PC-3 (cell line): ENCODE measurements at regions not wholly inside any gene's neighbourhood (a gene's known extent, or its start where the extent isn't known, plus 50 kb on each side); places are given as distances from the start of the nearest gene placed in this dataset.

ENCODE experiments used
- ATAC-seq: fragments of 200-7000 bp; cut with Tn5 transposase; 2 replicates; pipeline ENCODE4 v1.9.1; 2020; ENCODE audit warnings: mild to moderate bottlenecking, moderate library complexity
- BruUV-seq: library from RNA; stranded (reverse); fragments of 400-500 nt; replicated peaks from 2 replicates; lab custom pipeline; 2021; lab: Mats Ljungman, UMichigan
- CTCF ChIA-PET: fragments of 300-600 bp; sonication (Branson Sonifier 250); formaldehyde crosslinking; loops from one replicate; lab custom pipeline; 2022; ENCODE audit warnings: antibody characterized with exemption; lab: Charles Lee
- POLR2A ChIA-PET: fragments of 300-600 bp; sonication (Branson Sonifier 250); formaldehyde crosslinking; loops from one replicate; lab custom pipeline; 2022; ENCODE audit warnings: antibody characterized with exemption; ENCODE audit not compliant: unreplicated experiment; lab: Charles Lee
- DNase-seq: peaks from one replicate; pipeline ENCODE4 v3.0.0-alpha.2; 2015
- H2AFZ ChIP-seq: fragments of 300-600 bp; sonication (generic); 2 replicates; pipeline ENCODE4 v1.6.0; 2016; ENCODE audit warnings: antibody characterized with exemption, low read length
- H3F3A ChIP-seq: fragments of 300-600 bp; sonication (generic); one replicate; pipeline ENCODE4 v1.6.0; 2017; ENCODE audit warnings: antibody characterized with exemption, low read length, control low read depth, mild to moderate bottlenecking; ENCODE audit not compliant: unreplicated experiment
- H3K27ac ChIP-seq: fragments of 300-600 bp; sonication (generic); 2 replicates; pipeline ENCODE4 v1.5.1; 2016; ENCODE audit warnings: mild to moderate bottlenecking, low read length
- H3K27me3 ChIP-seq: fragments of 300-600 bp; sonication (generic); 2 replicates; pipeline ENCODE4 v1.6.1; 2016; ENCODE audit warnings: low read length, mixed read lengths
- H3K36me3 ChIP-seq: fragments of 300-600 bp; sonication (generic); 2 replicates; pipeline ENCODE4 v1.6.1; 2016; ENCODE audit warnings: low read depth, mixed run types, low read length, mixed read lengths
- H3K4me1 ChIP-seq: fragments of 300-600 bp; sonication (generic); 2 replicates; pipeline ENCODE4 v1.5.1; 2016; ENCODE audit warnings: low read length; ENCODE audit not compliant: insufficient read depth
- H3K4me2 ChIP-seq: fragments of 300-600 bp; sonication (generic); 2 replicates; pipeline ENCODE4 v1.6.0; 2016; ENCODE audit warnings: low read length
- H3K4me3 ChIP-seq: fragments of 300-600 bp; sonication (generic); 2 replicates; pipeline ENCODE4 v1.5.1; 2016; ENCODE audit warnings: mild to moderate bottlenecking, low read length, mixed read lengths
- H3K79me2 ChIP-seq: fragments of 300-600 bp; sonication (generic); 2 replicates; pipeline ENCODE4 v1.6.1; 2017; ENCODE audit warnings: low read length, mixed read lengths
- H3K9ac ChIP-seq: fragments of 300-600 bp; sonication (generic); 2 replicates; pipeline ENCODE4 v1.6.0; 2016; ENCODE audit warnings: mild to moderate bottlenecking, low read length
- H3K9me2 ChIP-seq: fragments of 300-600 bp; sonication (generic); replicated peaks from 2 replicates; pipeline ENCODE4 v1.6.1; 2016; ENCODE audit warnings: mixed run types, low read length, mixed read lengths
- H3K9me3 ChIP-seq: fragments of 300-600 bp; sonication (generic); 2 replicates; pipeline ENCODE4 v1.6.1; 2016; ENCODE audit warnings: low read length, mixed read lengths
- H4K20me1 ChIP-seq: fragments of 300-600 bp; sonication (generic); 2 replicates; pipeline ENCODE4 v1.6.1; 2016; ENCODE audit warnings: low read length, mixed read lengths
- EZH2 ChIP-seq: fragments of 300-600 bp; sonication (generic); IDR thresholded peaks from one replicate; pipeline ENCODE4 v1.6.1; 2017; ENCODE audit warnings: antibody characterized with exemption, mild to moderate bottlenecking, low read length; ENCODE audit not compliant: unreplicated experiment
- EZH2phosphoT487 ChIP-seq: fragments of 300-600 bp; sonication (generic); IDR thresholded peaks from 2 replicates; pipeline ENCODE4 v1.6.1; 2018; ENCODE audit warnings: mild to moderate bottlenecking, antibody characterized with exemption, low read length, borderline replicate concordance
- intact Hi-C: fragments of 100-400 bp; cut with micrococcal nuclease; formaldehyde crosslinking; loops from 2 replicates; pipeline ENCODE4 v1.9.0; 2023
- TF ChIP-seq, protein P1 (sequence below): fragments of 300-600 bp; sonication (generic); conservative IDR thresholded peaks from 2 replicates; pipeline ENCODE4 v1.5.1; 2017; ENCODE audit warnings: antibody characterized with exemption, low read depth, mild to moderate bottlenecking, low read length

DNA sequence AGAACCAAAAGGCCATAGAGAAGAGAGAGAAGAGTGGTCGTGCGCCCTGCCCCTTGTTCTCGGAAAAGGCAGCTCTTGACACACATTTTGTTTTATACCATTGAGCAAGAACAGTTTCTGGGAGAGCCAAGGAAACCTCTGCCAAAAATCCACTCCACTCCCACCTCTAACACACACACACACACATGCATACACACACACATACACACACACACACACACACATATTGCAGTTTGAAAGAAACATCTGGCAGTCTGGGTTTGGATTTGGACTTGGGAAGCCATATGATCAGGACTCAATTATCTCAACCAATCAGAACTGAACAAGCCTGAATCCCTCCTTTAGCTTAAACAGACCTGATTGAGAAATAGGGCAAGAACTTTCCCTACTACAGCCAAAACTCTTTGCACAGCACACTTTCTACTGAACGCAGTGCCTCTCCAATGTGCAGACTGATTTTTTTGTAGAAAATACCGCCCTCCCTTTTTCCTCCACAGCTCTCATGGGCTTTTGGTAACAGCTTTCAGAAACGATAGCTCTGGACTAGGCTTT is 484.0 kb upstream of the ZWINT start:
- Histone ChIP-seq H3K36me3 (no peaks in the 10 kb centered on the region), H3K4me2 (no peak overlapping the region), H3K79me2 (no peaks in the 10 kb centered on the region), H2AFZ (no peak overlapping the region), H3K9me2 (no peaks in the 10 kb centered on the region), H3K9me3 (no peaks in the 10 kb centered on the region), H3K4me1 (no peaks in the 10 kb centered on the region), H3K4me3 (no peak overlapping the region), H3K9ac (no peak overlapping the region), H3K27me3 (no peaks in the 10 kb centered on the region; the same call in 1 of the 2 replicates), H3K27ac (no peak overlapping the region), H3F3A (no peaks in the 10 kb centered on the region), H4K20me1 (no peaks in the 10 kb centered on the region)
- CTCF ChIA-PET = no interaction called here
- intact Hi-C loops = no loop called here
- TF ChIP-seq EZH2phosphoT487 (no peak), EZH2 (no peak)
- TF ChIP-seq, protein P1, sequence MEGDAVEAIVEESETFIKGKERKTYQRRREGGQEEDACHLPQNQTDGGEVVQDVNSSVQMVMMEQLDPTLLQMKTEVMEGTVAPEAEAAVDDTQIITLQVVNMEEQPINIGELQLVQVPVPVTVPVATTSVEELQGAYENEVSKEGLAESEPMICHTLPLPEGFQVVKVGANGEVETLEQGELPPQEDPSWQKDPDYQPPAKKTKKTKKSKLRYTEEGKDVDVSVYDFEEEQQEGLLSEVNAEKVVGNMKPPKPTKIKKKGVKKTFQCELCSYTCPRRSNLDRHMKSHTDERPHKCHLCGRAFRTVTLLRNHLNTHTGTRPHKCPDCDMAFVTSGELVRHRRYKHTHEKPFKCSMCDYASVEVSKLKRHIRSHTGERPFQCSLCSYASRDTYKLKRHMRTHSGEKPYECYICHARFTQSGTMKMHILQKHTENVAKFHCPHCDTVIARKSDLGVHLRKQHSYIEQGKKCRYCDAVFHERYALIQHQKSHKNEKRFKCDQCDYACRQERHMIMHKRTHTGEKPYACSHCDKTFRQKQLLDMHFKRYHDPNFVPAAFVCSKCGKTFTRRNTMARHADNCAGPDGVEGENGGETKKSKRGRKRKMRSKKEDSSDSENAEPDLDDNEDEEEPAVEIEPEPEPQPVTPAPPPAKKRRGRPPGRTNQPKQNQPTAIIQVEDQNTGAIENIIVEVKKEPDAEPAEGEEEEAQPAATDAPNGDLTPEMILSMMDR = no peak
- DNase-seq (no peak), ATAC-seq (no peak)
- POLR2A ChIA-PET = no interaction called here
- no TSS peak for BruUV-seq

- no peaks in the 10 kb centered on the region for H3K4me1 ChIP-seq
- H3K9me3 ChIP-seq = peaks cover 12% of the 10 kb centered on the region; the same call in 1 of the 2 replicates
- ChIA-PET CTCF (no interaction called here), POLR2A (no interaction called here)
- BruUV-seq = no TSS peak
- no peaks in the 10 kb centered on the region for H3K79me2 ChIP-seq
- H4K20me1 ChIP-seq = no peaks in the 10 kb centered on the region
- no peaks in the 10 kb centered on the region for H3K9me2 ChIP-seq
- no peak overlapping the region for H2AFZ ChIP-seq
- no peak overlapping the region for H3K4me2 ChIP-seq
- intact Hi-C loops = no loop called here
- H3K9ac ChIP-seq = no peak overlapping the region
- no peaks in the 10 kb centered on the region; the same call in 1 of the 2 replicates for H3K27me3 ChIP-seq
- no peak for TF ChIP-seq EZH2phosphoT487
- TF ChIP-seq EZH2 = no peak
- TF ChIP-seq, protein P1 = no peak
- ATAC-seq (no peak), DNase-seq (no peak)
- H3K27ac ChIP-seq = no peak overlapping the region
- no peaks in the 10 kb centered on the region for H3F3A ChIP-seq
- H3K4me3 ChIP-seq = no peak overlapping the region
- no peaks in the 10 kb centered on the region for H3K36me3 ChIP-seq
Measured at GRCh38 chr10:56836659-56837058, 475.6 kb upstream of the ZWINT start.

GRCh38 chr10:56831681-56832080 is 470.6 kb upstream of the ZWINT start:
- Histone ChIP-seq H3K4me2 (no peak overlapping the region), H3K36me3 (no peaks in the 10 kb centered on the region), H3K4me1 (no peaks in the 10 kb centered on the region), H3F3A (no peaks in the 10 kb centered on the region), H3K4me3 (no peak overlapping the region), H3K9ac (no peak overlapping the region), H3K9me3 (peaks cover 26% of the 10 kb centered on the region), H4K20me1 (no peaks in the 10 kb centered on the region), H3K27ac (no peak overlapping the region), H2AFZ (no peak overlapping the region), H3K79me2 (no peaks in the 10 kb centered on the region), H3K9me2 (no peaks in the 10 kb centered on the region), H3K27me3 (no peaks in the 10 kb centered on the region)
- ChIA-PET CTCF (no interaction called here), POLR2A (no interaction called here)
- intact Hi-C loops = loop anchor here (1.0 kb wide), 1 partner anchor 9 kb away; no protein-coding TSS in a partner anchor
- no TSS peak for BruUV-seq
- ATAC-seq = no peak
- TF ChIP-seq, protein P1 = no peak
- TF ChIP-seq EZH2 (no peak), EZH2phosphoT487 (no peak)
- DNase-seq = no peak
